AG08395 (cell line): ENCODE measurements at regions not wholly inside any gene's neighbourhood (a gene's known extent, or its start where the extent isn't known, plus 50 kb on each side); places are given as distances from the start of the nearest gene placed in this dataset.
"Not testable (repeated sequence)": the region's sequence is repeated elsewhere in the genome, so short reads cannot be mapped to it uniquely, and the experiment has no call there.

Source experiments
- DNase-seq: peaks from one replicate; pipeline ENCODE4 v3.0.0; 2012; ENCODE audit warnings: mixed read lengths, low spot score

GRCh38 chr14:61602003-61602732 is 93.1 kb upstream of the HIF1A start:
- DNase-seq = no peak

DNA sequence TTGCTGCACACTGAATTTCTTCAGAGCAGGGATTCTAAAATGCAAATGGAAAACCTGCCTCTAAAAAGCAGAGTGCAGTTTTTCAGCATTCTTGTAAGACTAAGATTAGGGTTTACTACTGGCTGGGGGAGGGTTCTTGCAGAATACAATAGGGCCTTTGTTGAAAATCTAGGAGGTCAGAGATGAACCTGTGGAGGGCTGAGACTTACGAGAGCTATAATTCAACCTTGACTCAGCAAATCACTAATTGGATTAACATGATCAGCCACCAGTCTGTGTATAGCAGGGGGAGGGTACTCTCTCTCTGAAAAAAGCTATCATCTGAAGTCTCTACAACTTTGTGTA is 92.6 kb upstream of the HIF1A start:
- DNase-seq = no peak

DNA sequence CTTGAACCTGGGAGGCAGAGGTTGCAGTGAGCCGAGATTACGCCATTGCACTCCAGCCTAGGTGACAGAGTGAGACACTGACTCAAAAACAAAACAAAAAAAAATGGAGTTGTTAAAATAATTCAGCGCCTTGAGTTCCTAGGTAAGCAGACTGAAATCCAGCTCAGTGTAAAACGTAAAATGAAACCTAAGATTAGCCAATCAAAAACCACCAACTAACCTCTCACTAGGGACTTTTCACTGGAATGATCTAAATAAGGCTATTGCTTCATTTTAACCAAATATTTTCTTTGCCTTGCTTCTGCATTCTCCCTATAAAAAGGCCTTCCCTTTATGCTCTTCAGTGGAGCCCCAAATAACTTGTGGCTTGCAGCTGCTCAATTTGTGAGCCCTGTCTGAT is 91.6 kb upstream of the HIF1A start:
- DNase-seq = no peak

GRCh38 chr14:61607570-61608244 is 87.6 kb upstream of the HIF1A start:
- no peak for DNase-seq

DNA sequence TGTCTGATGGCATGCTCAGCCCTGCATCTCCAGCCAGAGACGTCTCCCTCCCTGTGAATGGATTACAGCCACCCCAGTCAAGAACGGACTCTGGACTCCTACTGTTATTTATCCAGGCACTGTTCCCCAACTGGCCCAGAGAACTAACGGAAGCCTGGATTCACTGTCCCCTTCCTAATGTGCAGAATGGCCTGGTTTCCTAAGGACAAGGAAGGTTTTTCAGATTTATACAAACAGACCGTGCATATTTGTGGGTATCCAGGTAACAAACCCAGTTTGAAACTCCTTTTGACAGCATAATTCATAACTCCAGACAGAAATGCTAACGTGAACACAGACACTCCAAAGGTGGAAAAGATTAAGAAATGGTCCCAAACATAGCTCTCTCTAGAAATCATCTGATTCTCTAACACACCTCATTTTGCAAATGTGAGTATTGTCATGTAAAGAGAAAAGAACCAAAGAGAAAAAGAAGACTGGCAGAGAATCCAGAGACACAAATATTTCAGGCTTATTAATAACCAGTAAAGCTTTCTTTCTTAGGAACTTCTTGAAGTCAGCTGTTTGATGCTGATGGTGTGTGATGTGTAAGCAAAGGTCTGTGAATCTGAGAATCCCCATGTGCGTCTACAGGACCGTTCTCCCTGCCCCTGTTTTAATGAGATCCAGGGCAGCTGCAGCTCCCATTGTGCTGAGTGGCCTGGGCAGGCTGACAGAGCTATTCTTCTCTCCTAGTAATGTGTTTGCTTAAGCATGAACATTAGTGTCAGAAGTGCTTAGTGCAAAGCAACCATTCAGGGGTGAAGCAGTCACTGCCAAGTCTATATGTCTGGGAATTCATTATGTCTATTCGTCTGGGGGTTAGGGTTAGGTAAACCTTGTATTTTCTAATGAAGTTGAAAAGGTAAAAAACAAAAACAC is 86.8 kb upstream of the HIF1A start:
- DNase-seq = peak; percentile 8

- DNase-seq = peak; percentile 14
These were observed 86.0 kb upstream of the HIF1A start for GRCh38 chr14:61609191-61609843.

GRCh38 chr14:61609884-61610283 is 85.4 kb upstream of the HIF1A start:
- DNase-seq = no peak

DNA sequence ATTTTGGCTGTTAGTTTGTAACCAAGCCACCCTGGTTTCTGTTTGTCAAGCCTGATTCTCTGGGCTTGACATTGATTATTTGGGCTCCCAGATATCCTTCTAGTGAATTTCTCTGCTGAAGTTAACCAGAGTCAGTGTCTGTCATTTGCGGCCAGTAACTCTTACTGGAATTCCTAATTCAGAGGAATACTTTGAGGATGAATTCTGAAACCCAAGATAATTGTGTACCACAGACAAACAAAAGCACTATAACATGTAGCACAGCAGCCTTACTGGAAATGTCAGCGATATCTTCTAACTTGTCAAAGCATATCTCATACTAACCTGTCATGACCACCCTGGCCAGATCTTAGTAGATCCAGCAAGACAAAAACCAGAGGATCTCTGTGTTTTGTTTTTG is 84.4 kb upstream of the HIF1A start:
- DNase-seq = no peak

GRCh38 chr14:61611880-61612630 is 83.3 kb upstream of the HIF1A start:
- DNase-seq = no peak

GRCh38 chr14:61613006-61613405 is 82.3 kb upstream of the HIF1A start:
- not testable (repeated sequence) for DNase-seq

- no peak for DNase-seq
These were observed 80.6 kb upstream of the HIF1A start for GRCh38 chr14:61614693-61615092.

DNA sequence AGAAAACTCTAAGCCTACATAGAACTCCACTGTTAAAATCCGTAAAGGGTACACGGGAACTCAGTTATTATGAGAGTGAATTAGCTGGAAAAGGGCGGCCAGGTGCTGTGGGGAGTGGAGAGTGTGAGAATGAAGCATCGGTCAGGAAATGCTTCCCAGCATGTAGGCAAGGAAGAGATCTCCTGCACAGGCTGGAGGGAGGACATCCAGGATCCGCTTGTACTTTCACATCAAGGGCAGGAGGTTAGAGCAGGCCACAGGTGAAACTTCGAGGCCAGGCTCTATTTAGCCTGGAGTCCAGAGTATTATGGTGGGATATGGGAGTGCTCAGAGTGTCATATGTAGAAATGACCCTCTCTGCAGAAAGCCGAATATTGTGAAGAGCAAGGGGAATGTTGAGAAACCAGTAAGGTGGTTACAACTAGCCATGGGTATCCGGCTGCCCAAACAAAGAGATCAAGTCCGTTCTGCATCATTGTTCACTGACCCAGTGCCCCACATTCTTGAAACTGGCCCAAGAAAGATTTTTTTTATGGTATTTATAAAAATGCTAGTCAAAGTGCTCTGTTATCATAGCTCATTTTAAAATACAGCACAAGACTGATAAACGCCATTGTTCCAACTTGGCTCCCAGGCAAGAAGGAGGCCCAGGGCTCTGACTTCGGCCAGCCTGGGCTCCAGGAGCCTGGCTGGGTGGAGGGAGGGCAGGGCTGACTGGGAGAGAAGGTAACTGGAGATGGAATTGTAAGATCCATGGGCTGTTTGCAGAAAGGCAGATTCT is 79.4 kb upstream of the HIF1A start:
- DNase-seq = no peak

DNA sequence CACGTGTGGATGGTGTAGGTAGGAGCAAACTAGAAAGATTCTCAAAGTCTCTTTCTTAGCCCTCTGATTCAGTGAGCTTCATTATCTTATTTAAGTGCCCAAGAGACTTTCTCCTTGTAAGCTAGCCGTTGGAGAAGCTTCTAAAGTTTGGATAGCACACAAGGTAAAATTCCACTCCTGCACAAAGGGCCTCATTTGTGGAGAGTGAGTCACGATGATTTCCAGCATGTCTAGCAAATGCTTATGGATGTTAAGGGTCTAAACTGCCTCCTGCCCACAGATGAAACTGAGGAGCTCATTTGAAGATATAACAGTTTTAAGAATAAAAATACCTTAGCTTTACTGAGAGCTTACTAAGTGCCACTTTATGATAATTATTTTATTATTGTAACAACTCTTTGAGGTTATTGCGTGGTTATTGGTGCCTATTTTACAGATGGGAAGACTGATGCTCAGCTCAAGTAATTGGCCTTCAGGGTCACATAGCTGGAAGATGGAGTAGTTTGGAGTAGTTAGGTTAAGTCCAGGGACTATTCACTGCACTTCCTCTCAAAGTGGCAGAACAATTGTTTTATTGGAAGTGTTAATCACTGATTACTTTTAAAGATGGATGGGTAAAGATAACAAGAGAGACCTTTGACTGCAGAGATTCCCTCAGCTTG is 78.7 kb upstream of the HIF1A start:
- peak; percentile 50 for DNase-seq

GRCh38 chr14:61618448-61618847 is 76.9 kb upstream of the HIF1A start:
- no peak for DNase-seq

DNA sequence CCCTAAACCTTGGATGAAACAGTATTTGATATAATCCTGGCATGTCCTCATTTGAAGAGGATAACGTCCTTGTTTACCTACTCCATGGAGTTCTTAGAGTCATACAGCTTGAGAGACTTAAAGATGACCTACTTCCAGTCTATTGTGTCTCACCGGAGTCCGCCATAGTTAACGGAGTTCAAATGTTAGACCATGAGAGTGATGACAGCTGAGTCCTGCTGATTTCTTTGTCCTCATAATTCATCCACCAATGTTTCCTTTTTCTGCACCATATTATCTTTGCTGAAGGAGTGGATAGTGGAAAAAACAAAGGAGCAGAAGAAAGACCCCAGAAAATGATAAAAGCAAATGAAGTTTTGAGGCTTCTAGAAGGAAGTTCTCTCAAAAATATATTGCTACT is 75.8 kb upstream of the HIF1A start:
- DNase-seq = no peak

DNA sequence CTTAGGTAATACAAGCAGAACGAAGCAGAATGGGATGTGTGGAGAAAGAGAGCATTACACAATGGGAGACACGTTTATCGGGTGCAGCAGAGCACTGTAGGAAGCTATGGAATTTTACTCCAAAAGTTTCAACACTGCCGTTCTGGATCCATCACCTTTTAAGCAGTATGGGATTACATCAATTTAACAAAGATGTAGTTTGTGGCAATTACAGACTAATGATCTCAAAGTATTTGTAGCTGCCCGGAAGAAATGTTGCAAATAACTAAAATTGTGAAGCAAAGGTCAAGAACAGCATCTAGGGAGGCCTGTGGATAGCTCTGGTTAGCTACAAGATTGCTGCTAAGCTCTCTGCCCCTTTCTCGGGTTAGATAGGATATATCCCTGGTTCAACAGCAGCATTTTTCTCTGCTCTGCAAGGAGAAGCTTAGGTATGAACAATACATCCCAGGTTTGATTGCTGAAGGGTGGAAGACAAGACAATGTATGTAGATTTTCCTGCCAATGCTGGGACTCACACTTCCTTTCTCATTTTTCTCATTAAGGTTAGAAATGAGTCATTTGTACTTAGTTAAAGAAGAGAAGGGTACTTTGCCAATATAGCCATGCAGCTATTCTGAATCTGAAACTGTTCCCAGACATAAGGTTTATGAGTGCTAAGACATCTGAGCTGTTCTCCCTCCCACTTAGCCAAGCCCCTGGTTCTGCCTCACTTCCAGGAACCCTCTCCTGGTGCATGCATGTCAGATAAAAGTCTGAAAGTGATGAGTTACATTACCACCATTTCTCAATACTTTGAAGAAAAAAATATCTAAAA is 75.0 kb upstream of the HIF1A start:
- DNase-seq = peak; percentile 62

GRCh38 chr14:61621444-61621843 is 73.9 kb upstream of the HIF1A start:
- DNase-seq = no peak

GRCh38 chr14:61622051-61622450 is 73.3 kb upstream of the HIF1A start:
- no peak for DNase-seq

GRCh38 chr14:61623927-61624326 is 71.4 kb upstream of the HIF1A start:
- no peak for DNase-seq
